ENCODE measurements at regions not wholly inside any gene's neighbourhood (a gene's known extent, or its start where the extent isn't known, plus 50 kb on each side); places are given as distances from the start of the nearest gene placed in this dataset.
"Not testable (repeated sequence)": the region's sequence is repeated elsewhere in the genome, so short reads cannot be mapped to it uniquely, and the experiment has no call there.

- CTCF ChIA-PET = interaction anchor here (1.4 kb wide), 1 partner anchor 12 kb away, joined by 4 read pairs; no protein-coding TSS in a partner anchor
- H3K4me3 Mint-ChIP-seq = no peak overlapping the region
Measured at GRCh38 chr2:12918835-12919445, 202.2 kb downstream of the TRIB2 start.

DNA sequence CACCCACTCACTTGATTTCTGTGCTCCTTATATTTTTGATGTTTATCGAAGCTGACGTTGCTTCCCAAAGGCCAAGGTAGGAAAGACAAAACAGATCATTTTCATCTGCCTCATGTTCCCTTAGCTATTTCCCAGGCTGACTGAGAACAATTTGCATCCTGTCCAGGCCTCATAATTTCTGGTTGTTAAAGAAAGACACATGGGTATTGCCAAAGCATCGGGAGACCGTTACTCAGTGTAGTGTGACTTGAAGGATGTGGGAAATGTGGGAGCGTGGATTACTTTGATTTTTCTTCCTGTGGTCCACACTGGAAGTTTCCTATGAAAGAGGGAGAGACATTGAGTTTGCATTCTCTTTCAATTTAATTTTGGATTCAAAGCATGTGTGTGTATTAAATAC, 204.6 kb downstream of the TRIB2 start:
- H3K27me3 Mint-ChIP-seq = peaks cover 7% of the 10 kb centered on the region
- H3K27ac Mint-ChIP-seq = no peak overlapping the region
- H3K9me3 Mint-ChIP-seq (ENCODE audit: low read depth) = no peaks in the 10 kb centered on the region
- CTCF ChIA-PET = interaction anchor here (1.2 kb wide), 1 partner anchor 10 kb away, joined by 6 read pairs; no protein-coding TSS in a partner anchor
- H3K36me3 Mint-ChIP-seq (ENCODE audit: low read depth) = no peaks in the 10 kb centered on the region
- intact Hi-C loops (cut with DNase I, micrococcal nuclease) = no loop called here
- DNase-seq (no peak), ATAC-seq (no peak)
- no peaks in the 10 kb centered on the region for H3K4me1 Mint-ChIP-seq
- no peak overlapping the region for H3K4me3 Mint-ChIP-seq
- POLR2A ChIA-PET = no interaction called here

More at GRCh38 chr2:12918835-12919445, 202.2 kb downstream of the TRIB2 start:
- Mint-ChIP-seq H3K27ac (no peak overlapping the region), H3K9me3 (ENCODE audit: low read depth) (no peaks in the 10 kb centered on the region), H3K27me3 (peaks cover 10% of the 10 kb centered on the region), H3K4me1 (no peaks in the 10 kb centered on the region), H3K36me3 (ENCODE audit: low read depth) (no peaks in the 10 kb centered on the region)
- DNase-seq (no peak), ATAC-seq (no peak)
- intact Hi-C loops (cut with DNase I, micrococcal nuclease) = no loop called here
- POLR2A ChIA-PET = no interaction called here

- H3K36me3 Mint-ChIP-seq (ENCODE audit: low read depth) = no peaks in the 10 kb centered on the region
- peaks cover 7% of the 10 kb centered on the region for H3K27me3 Mint-ChIP-seq
- no peak for ATAC-seq
- no peak for DNase-seq
- peaks cover 12% of the 10 kb centered on the region for H3K4me1 Mint-ChIP-seq
- no peak overlapping the region for H3K4me3 Mint-ChIP-seq
- H3K27ac Mint-ChIP-seq = no peak overlapping the region
- H3K9me3 Mint-ChIP-seq (ENCODE audit: low read depth) = no peaks in the 10 kb centered on the region
- intact Hi-C loops (cut with DNase I, micrococcal nuclease) = no loop called here
- ChIA-PET POLR2A (no interaction called here), CTCF (interaction anchor here (0.6 to 1.2 kb wide), 2 partner anchors 83 to 905 kb away, joined by 4 to 5 read pairs; no protein-coding TSS in a partner anchor)
Measured at GRCh38 chr2:12923907-12924610, 207.3 kb downstream of the TRIB2 start.

GRCh38 chr2:12926641-12927040, 209.9 kb downstream of the TRIB2 start:
- CTCF ChIA-PET, H3K4me3 Mint-ChIP-seq: not testable (repeated sequence)

GRCh38 chr2:12928197-12928774, 211.6 kb downstream of the TRIB2 start:
- H3K27ac Mint-ChIP-seq = no peak overlapping the region
- POLR2A ChIA-PET = no interaction called here

More at GRCh38 chr2:12926641-12927040, 209.9 kb downstream of the TRIB2 start:
- POLR2A ChIA-PET; H3K36me3 Mint-ChIP-seq (ENCODE audit: low read depth); intact Hi-C loops (cut with DNase I, micrococcal nuclease); DNase-seq; H3K27me3 Mint-ChIP-seq; H3K27ac Mint-ChIP-seq; ATAC-seq; H3K9me3 Mint-ChIP-seq (ENCODE audit: low read depth): not testable (repeated sequence)
- H3K4me1 Mint-ChIP-seq = peaks cover 15% of the 10 kb centered on the region

DNA sequence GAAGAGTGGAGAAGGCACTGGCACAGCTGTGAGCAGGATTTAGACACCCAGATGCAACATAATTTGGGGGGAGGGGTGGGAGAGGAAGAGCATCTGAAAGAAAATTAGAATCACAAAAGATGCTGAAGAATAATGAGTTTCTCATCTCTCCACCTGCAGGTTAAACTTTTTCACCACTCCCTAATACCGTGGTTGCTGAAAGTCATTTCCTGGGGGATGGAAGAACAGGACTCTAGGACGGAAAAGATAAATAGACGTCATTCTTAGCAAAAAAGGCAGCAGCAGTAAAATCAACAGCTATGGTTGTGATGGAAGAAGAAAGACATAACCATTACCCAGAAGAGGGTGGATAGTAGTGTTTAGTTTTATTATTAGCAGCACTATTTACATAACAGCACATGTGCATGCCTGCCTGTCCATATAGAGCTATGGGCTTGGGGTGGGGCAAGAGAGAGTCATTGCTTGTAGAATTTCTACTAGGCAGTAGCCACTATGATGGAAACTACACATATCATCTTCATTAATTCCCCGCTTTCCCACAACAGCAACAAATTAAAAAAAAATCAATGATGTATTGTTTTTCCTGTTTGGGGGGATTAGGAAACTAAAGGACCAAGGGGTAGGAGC, 212.2 kb downstream of the TRIB2 start:
- no peaks in the 10 kb centered on the region for H3K9me3 Mint-ChIP-seq (ENCODE audit: low read depth)
- H3K4me3 Mint-ChIP-seq = no peak overlapping the region
- peaks cover 5% of the 10 kb centered on the region for H3K27me3 Mint-ChIP-seq
- POLR2A ChIA-PET = no interaction called here
- intact Hi-C loops (cut with DNase I, micrococcal nuclease) = loop anchor here in 1 of 2 experiments (2.0 kb wide), 1 partner anchor 208 kb away; no protein-coding TSS in a partner anchor
- H3K36me3 Mint-ChIP-seq (ENCODE audit: low read depth) = no peaks in the 10 kb centered on the region
- no peak overlapping the region for H3K27ac Mint-ChIP-seq
- H3K4me1 Mint-ChIP-seq = peaks cover 15% of the 10 kb centered on the region
- CTCF ChIA-PET = interaction anchor here (1.3 to 1.4 kb wide), 2 partner anchors 20 to 760 kb away, joined by 3 to 5 read pairs; no protein-coding TSS in a partner anchor
- ATAC-seq (no peak), DNase-seq (no peak)

More at GRCh38 chr2:12928197-12928774, 211.6 kb downstream of the TRIB2 start:
- H3K4me3 Mint-ChIP-seq = no peak overlapping the region
- intact Hi-C loops (cut with DNase I, micrococcal nuclease) = loop anchor here in 1 of 2 experiments (2.0 kb wide), 1 partner anchor 207 kb away; no protein-coding TSS in a partner anchor
- H3K4me1 Mint-ChIP-seq = peaks cover 15% of the 10 kb centered on the region
- no peaks in the 10 kb centered on the region for H3K36me3 Mint-ChIP-seq (ENCODE audit: low read depth)
- peaks cover 5% of the 10 kb centered on the region for H3K27me3 Mint-ChIP-seq
- DNase-seq (peak; percentile 41), ATAC-seq (peak; percentile 88)
- CTCF ChIA-PET = interaction anchor here (0.6 to 1.4 kb wide), 4 partner anchors 20 to 759 kb away, joined by 3 to 5 read pairs (median 4); no protein-coding TSS in a partner anchor
- H3K9me3 Mint-ChIP-seq (ENCODE audit: low read depth) = no peaks in the 10 kb centered on the region

- no peaks in the 10 kb centered on the region for H3K9me3 Mint-ChIP-seq (ENCODE audit: low read depth)
- CTCF ChIA-PET = interaction anchor here (0.7 to 2.7 kb wide), 5 partner anchors 17 to 200 kb away, joined by 3 to 14 read pairs (median 4); no protein-coding TSS in a partner anchor
Measured at GRCh38 chr2:12929758-12930157, 213.0 kb downstream of the TRIB2 start.

GRCh38 chr2:12930391-12930790, 213.7 kb downstream of the TRIB2 start:
- Mint-ChIP-seq H3K4me1 (peaks cover 15% of the 10 kb centered on the region), H3K27ac (no peak overlapping the region), H3K36me3 (ENCODE audit: low read depth) (no peaks in the 10 kb centered on the region), H3K27me3 (peaks cover 11% of the 10 kb centered on the region), H3K4me3 (no peak overlapping the region), H3K9me3 (ENCODE audit: low read depth) (no peaks in the 10 kb centered on the region)
- intact Hi-C loops (cut with DNase I, micrococcal nuclease) = loop anchor here (2.0 to 10.0 kb wide), 3 partner anchors 212 to 1068 kb away; no protein-coding TSS in a partner anchor
- DNase-seq (no peak), ATAC-seq (no peak)
- CTCF ChIA-PET = interaction anchor here (0.6 to 2.7 kb wide), 18 partner anchors 9 to 799 kb away, joined by 3 to 16 read pairs (median 4); partner anchors contain the start of gene TRIB2
- POLR2A ChIA-PET = no interaction called here

More at GRCh38 chr2:12929758-12930157, 213.0 kb downstream of the TRIB2 start:
- H3K27ac Mint-ChIP-seq = no peak overlapping the region
- DNase-seq (no peak), ATAC-seq (no peak)
- no peaks in the 10 kb centered on the region for H3K36me3 Mint-ChIP-seq (ENCODE audit: low read depth)
- H3K4me1 Mint-ChIP-seq = peaks cover 15% of the 10 kb centered on the region
- POLR2A ChIA-PET = no interaction called here
- intact Hi-C loops (cut with DNase I, micrococcal nuclease) = loop anchor here (2.0 to 10.0 kb wide), 4 partner anchors 209 to 1067 kb away; no protein-coding TSS in a partner anchor
- H3K4me3 Mint-ChIP-seq = no peak overlapping the region
- peaks cover 11% of the 10 kb centered on the region for H3K27me3 Mint-ChIP-seq

GRCh38 chr2:12931186-12931844, 214.6 kb downstream of the TRIB2 start:
- no peak for ATAC-seq
- intact Hi-C loops (cut with DNase I, micrococcal nuclease) = loop anchor here (1.0 to 10.0 kb wide), 5 partner anchors 213 to 1102 kb away; no protein-coding TSS in a partner anchor
- no peak overlapping the region for H3K4me3 Mint-ChIP-seq

DNA sequence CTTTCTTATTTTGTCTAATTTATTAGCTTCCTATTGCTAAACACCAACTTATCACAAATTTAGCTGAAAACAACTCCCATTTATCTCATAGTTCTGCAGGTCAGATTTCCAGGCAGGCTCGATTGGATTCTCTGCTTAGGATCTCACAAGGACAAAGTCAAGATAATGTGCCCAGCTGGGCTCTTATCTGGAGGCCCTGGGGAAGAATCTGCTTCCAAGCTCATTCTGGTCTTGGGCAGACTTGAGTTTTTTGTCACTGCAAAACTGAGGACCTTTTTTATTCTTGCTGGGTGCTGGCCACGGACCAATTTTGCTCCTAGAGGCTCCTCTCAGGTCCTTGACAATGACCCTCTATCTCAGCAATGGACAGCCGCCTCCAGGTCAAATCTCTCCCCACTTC, 215.5 kb downstream of the TRIB2 start:
- no peak overlapping the region for H3K4me3 Mint-ChIP-seq
- H3K27ac Mint-ChIP-seq = no peak overlapping the region
- H3K9me3 Mint-ChIP-seq (ENCODE audit: low read depth) = no peaks in the 10 kb centered on the region
- H3K4me1 Mint-ChIP-seq = peaks cover 15% of the 10 kb centered on the region
- H3K27me3 Mint-ChIP-seq = peaks cover 11% of the 10 kb centered on the region
- no peaks in the 10 kb centered on the region for H3K36me3 Mint-ChIP-seq (ENCODE audit: low read depth)
- intact Hi-C loops (cut with DNase I, micrococcal nuclease) = loop anchor here in 1 of 2 experiments (5.0 to 10.0 kb wide), 2 partner anchors 517 to 1070 kb away; no protein-coding TSS in a partner anchor
- DNase-seq = no peak
- POLR2A ChIA-PET = no interaction called here
- no peak for ATAC-seq
- CTCF ChIA-PET = interaction anchor here (1.1 to 2.7 kb wide), 5 partner anchors 8 to 75 kb away, joined by 3 to 16 read pairs (median 11); no protein-coding TSS in a partner anchor

More at GRCh38 chr2:12931186-12931844, 214.6 kb downstream of the TRIB2 start:
- H3K9me3 Mint-ChIP-seq (ENCODE audit: low read depth) = no peaks in the 10 kb centered on the region
- no peak for DNase-seq
- no peak overlapping the region for H3K27ac Mint-ChIP-seq
- peaks cover 15% of the 10 kb centered on the region for H3K4me1 Mint-ChIP-seq
- ChIA-PET POLR2A (no interaction called here), CTCF (interaction anchor here (0.6 to 2.7 kb wide), 27 partner anchors 9 to 800 kb away, joined by 3 to 16 read pairs (median 3); partner anchors contain the start of gene TRIB2)
- peaks cover 11% of the 10 kb centered on the region for H3K27me3 Mint-ChIP-seq
- H3K36me3 Mint-ChIP-seq (ENCODE audit: low read depth) = no peaks in the 10 kb centered on the region
